ENCODE measurements at regions not wholly inside any gene's neighbourhood (a gene's known extent, or its start where the extent isn't known, plus 50 kb on each side); places are given as distances from the start of the nearest gene placed in this dataset.

- TF ChIP-seq CTCF (IDR thresholded peaks at IDR 0.05), result no peak
- TF ChIP-seq POLR2A (IDR thresholded peaks at IDR 0.05), result no peak
- TF ChIP-seq EP300 (IDR thresholded peaks at IDR 0.05), result no peak
Measured at GRCh38 chr18:14933049-14933851, 185.3 kb downstream of the ANKRD30B start.
